Bronchial epithelial cell (primary cell): ENCODE measurements at regions not wholly inside any gene's neighbourhood (a gene's known extent, or its start where the extent isn't known, plus 50 kb on each side); places are given as distances from the start of the nearest gene placed in this dataset.

Experiments
- DNase-seq: peaks from one replicate; pipeline ENCODE4 v3.0.0-alpha.2; 2010; ENCODE audit warnings: low read depth
- FAIRE-seq: peaks from 2 replicates; lab custom pipeline; 2011; peaks lifted over from hg19 to GRCh38; lab: Jason Lieb, UNC
- H3K27me3 ChIP-seq: 2 replicates; pipeline ENCODE4 v1.5.1; 2011; ENCODE audit warnings: low read length; ENCODE audit not compliant: control insufficient read depth, insufficient read depth
- H3K36me3 ChIP-seq: 2 replicates; pipeline ENCODE4 v1.5.1; 2011; ENCODE audit warnings: low read length; ENCODE audit not compliant: control insufficient read depth, insufficient read depth
- H3K4me3 ChIP-seq: 2 replicates; pipeline ENCODE4 v1.5.1; 2011; ENCODE audit warnings: mild to moderate bottlenecking, low read depth, low read length, control low read depth
- TF ChIP-seq, protein P1 (sequence below): IDR thresholded peaks from 2 replicates; pipeline ENCODE4 v1.5.1; 2011; ENCODE audit warnings: mild to moderate bottlenecking, moderate library complexity, low read length, control low read depth, inconsistent platforms; ENCODE audit not compliant: insufficient read depth, severe bottlenecking

DNA sequence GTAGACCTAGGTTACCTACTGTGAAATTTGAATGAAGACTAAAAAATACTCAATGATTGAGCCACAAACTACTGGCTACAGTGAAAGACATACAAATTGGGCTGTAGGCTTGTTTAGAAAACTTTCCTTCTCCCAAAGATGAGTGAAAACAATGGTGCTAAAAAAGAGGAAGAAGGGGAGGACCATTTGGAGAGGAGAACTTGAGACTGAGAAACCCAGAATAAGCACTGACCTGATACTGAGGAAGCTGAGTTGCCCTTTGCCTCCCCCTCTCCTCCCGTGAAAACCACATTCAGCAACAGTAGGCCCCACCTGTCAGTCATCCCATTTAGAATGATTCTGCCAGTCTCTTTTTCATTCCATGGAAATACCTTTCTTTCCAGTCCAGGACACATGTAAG lies 484.0 kb upstream of the TGFBR2 start:
- TF ChIP-seq, protein P1, sequence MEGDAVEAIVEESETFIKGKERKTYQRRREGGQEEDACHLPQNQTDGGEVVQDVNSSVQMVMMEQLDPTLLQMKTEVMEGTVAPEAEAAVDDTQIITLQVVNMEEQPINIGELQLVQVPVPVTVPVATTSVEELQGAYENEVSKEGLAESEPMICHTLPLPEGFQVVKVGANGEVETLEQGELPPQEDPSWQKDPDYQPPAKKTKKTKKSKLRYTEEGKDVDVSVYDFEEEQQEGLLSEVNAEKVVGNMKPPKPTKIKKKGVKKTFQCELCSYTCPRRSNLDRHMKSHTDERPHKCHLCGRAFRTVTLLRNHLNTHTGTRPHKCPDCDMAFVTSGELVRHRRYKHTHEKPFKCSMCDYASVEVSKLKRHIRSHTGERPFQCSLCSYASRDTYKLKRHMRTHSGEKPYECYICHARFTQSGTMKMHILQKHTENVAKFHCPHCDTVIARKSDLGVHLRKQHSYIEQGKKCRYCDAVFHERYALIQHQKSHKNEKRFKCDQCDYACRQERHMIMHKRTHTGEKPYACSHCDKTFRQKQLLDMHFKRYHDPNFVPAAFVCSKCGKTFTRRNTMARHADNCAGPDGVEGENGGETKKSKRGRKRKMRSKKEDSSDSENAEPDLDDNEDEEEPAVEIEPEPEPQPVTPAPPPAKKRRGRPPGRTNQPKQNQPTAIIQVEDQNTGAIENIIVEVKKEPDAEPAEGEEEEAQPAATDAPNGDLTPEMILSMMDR, result no peak
- Histone ChIP-seq H3K27me3 (no peaks in the 10 kb centered on the region), H3K4me3 (no peak overlapping the region), H3K36me3 (no peaks in the 10 kb centered on the region)
- no peak for FAIRE-seq
- no peak for DNase-seq

DNA sequence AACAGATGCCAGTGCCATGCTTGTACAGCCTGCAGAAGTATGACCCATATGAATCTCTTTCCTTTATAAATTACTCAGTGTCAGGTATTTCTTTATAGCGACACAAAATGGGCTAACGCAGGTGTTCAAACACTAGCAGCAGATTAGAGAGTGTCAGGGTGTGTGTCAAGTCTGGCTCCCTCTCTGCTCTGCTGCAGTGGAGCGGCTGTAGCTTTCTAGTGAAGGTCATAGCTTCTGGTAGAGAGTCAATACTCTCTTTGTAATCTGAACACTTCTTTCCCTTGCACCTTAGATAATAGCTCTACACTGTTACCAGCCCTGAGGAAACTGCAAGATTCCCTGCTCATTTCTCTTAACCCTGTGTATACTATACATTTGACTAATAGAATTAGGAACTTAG lies 483.2 kb upstream of the TGFBR2 start:
- TF ChIP-seq, protein P1, result no peak
- Histone ChIP-seq H3K27me3 (no peaks in the 10 kb centered on the region), H3K4me3 (no peak overlapping the region), H3K36me3 (no peaks in the 10 kb centered on the region)
- DNase-seq, result no peak
- FAIRE-seq, result no peak

DNA sequence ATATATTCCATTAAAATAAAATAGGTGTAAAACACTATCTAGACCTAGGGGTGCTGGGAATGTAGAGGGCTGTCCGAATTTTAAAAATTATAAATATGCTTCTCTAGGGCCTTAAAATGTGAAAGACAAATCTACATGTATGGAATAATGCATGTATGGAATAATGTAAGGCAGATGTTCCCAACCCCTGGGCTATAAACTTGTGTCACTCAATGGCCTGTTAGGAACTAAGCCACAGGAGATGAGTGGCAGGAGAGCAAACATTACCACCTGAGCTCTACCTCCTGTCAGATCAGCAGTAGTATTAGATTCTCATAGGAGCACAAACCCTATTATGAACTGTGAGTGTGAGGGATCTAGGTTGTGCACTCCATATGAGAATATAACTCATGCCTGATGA lies 482.6 kb upstream of the TGFBR2 start:
- Histone ChIP-seq H3K27me3 (no peaks in the 10 kb centered on the region), H3K4me3 (no peak overlapping the region), H3K36me3 (no peaks in the 10 kb centered on the region)
- no peak for DNase-seq
- no peak for FAIRE-seq
- TF ChIP-seq, protein P1, result no peak

DNA sequence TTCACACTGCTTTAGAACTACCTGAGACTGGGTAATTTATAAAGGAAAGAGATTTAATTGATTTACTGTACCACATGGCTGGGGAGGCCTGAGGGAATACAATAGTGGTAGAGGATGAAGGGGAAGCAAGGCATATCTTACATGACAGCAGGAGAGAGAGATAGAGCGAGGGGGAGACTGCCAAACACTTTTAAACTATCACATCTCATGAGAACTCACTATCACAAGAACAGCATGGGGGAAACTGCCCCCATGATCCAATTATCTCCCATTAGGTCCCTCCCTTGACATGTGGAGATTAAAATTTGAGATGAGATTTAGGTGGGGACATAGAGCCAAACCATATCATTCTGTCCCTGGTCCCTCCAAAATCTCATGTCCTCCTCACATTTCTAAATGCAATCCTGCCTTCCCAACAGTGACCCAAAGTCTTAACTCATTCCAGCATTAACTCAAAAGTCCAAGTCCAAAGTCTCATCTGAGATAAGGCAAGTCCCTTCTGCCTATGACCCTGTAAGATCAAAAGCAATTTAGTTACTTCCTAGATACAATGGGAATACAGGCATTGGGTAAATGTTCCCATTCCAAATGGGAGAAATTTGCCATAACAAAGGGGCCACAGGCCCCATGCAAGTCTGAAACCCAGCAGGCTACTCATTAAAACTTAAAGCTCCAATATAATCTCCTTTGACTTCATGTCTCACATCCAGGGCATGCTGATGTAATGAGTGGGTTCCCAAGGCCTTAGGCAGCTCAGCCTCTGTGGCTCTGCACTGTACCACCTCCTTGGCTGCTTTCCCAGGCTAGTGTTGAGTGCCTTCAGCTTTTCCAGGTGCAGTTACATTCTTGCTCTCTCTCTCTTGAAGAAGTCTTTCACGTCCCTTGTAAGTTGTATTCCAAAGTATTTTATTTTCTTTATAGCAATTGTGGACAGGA lies 481.7 kb upstream of the TGFBR2 start:
- Histone ChIP-seq H3K36me3 (no peaks in the 10 kb centered on the region), H3K4me3 (no peak overlapping the region), H3K27me3 (no peaks in the 10 kb centered on the region)
- FAIRE-seq, result no peak
- TF ChIP-seq, protein P1, result no peak
- DNase-seq, result peak; percentile 79

DNA sequence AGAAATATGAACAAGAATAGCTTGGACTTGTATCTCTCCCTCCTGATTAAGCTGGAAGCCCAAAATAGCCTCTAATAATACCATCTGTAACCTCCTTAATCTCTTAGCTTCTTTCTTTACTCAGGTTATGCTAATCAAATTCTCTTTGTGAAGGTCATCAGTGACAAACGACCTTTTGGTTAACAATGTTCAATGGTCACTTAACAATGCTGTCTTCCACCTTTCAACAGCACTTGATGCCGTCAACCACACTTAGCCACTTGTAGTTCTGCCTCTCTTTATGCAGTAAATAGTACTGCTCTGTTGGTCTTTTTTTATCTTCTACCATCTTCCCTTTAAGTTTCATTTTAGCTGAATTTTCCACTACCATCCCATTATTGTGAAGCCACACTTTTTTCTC lies 476.6 kb upstream of the TGFBR2 start:
- no peaks in the 10 kb centered on the region for H3K36me3 ChIP-seq
- DNase-seq (no peak), FAIRE-seq (no peak)
- no peak overlapping the region for H3K4me3 ChIP-seq
- H3K27me3 ChIP-seq, result no peaks in the 10 kb centered on the region
- TF ChIP-seq, protein P1, result no peak
